HUDEP-2 (cell line): ENCODE measurements at regions not wholly inside any gene's neighbourhood (a gene's known extent, or its start where the extent isn't known, plus 50 kb on each side); places are given as distances from the start of the nearest gene placed in this dataset.
"Not testable (repeated sequence)": the region's sequence is repeated elsewhere in the genome, so short reads cannot be mapped to it uniquely, and the experiment has no call there.

ENCODE experiments used
- DNase-seq, 76 experiments: peaks; one replicate each; lab custom pipeline; 2025; ENCODE audit not compliant: unreplicated experiment in 76 of 76; lab: John Stamatoyannopoulos, UW

GRCh38 chr16:87199379-87199778 lies 117.8 kb downstream of the C16orf95 start:
- DNase-seq = no peak

GRCh38 chr16:87199901-87200300 lies 117.3 kb downstream of the C16orf95 start:
- no peak for DNase-seq

GRCh38 chr16:87200637-87201036 lies 116.6 kb downstream of the C16orf95 start:
- DNase-seq = no peak

GRCh38 chr16:87201052-87201451 lies 116.1 kb downstream of the C16orf95 start:
- DNase-seq = no peak

- DNase-seq = no peak
Measured at GRCh38 chr16:87201790-87202189, 115.4 kb downstream of the C16orf95 start.

GRCh38 chr16:87202346-87202745 lies 114.8 kb downstream of the C16orf95 start:
- no peak for DNase-seq

GRCh38 chr16:87203060-87203656 lies 114.0 kb downstream of the C16orf95 start:
- DNase-seq = peak in 58 of 76 experiments; percentile 1 to 72 (median 28)

GRCh38 chr16:87206646-87207451 lies 110.3 kb downstream of the C16orf95 start:
- no peak for DNase-seq

- DNase-seq = no peak
Measured at GRCh38 chr16:87207509-87207908, 109.7 kb downstream of the C16orf95 start.

GRCh38 chr16:87207965-87208364 lies 109.2 kb downstream of the C16orf95 start:
- DNase-seq = no peak

- DNase-seq = not testable (repeated sequence)
Measured at GRCh38 chr16:87208968-87209367, 108.2 kb downstream of the C16orf95 start.

- no peak for DNase-seq
Measured at GRCh38 chr16:87209808-87210512, 107.2 kb downstream of the C16orf95 start.

- no peak for DNase-seq
Measured at GRCh38 chr16:87210894-87211293, 106.3 kb downstream of the C16orf95 start.

GRCh38 chr16:87212026-87212425 lies 105.2 kb downstream of the C16orf95 start:
- DNase-seq = no peak

- no peak for DNase-seq
Measured at GRCh38 chr16:87213536-87213935, 103.7 kb downstream of the C16orf95 start.

- DNase-seq = no peak
Measured at GRCh38 chr16:87216148-87216840, 100.9 kb downstream of the C16orf95 start.

GRCh38 chr16:87216841-87217275 lies 100.3 kb downstream of the C16orf95 start:
- DNase-seq = no peak

- not testable (repeated sequence) for DNase-seq
Measured at GRCh38 chr16:87217802-87218201, 99.4 kb downstream of the C16orf95 start.

GRCh38 chr16:87218281-87219055 lies 98.7 kb downstream of the C16orf95 start:
- no peak for DNase-seq

- no peak for DNase-seq
Measured at GRCh38 chr16:87219287-87219909, 97.8 kb downstream of the C16orf95 start.
